ENCODE measurements at regions not wholly inside any gene's neighbourhood (a gene's known extent, or its start where the extent isn't known, plus 50 kb on each side); places are given as distances from the start of the nearest gene placed in this dataset.

- no peak for TF ChIP-seq CTCF (IDR thresholded peaks at IDR 0.05)
- TF ChIP-seq POLR2A (IDR thresholded peaks at IDR 0.05): no peak
These were observed 273.5 kb upstream of the FAM241A start for GRCh38 chr4:111871802-111872201.
